Omental fat pad (tissue), 3 donors: ENCODE measurements at regions not wholly inside any gene's neighbourhood (a gene's known extent, or its start where the extent isn't known, plus 50 kb on each side); places are given as distances from the start of the nearest gene placed in this dataset.

Experiments
- ATAC-seq: fragments of 150-250 bp; one replicate; pipeline ENCODE4 v1.9.1; 2016; ENCODE audit warnings: mild to moderate bottlenecking, moderate library complexity; ENCODE audit not compliant: low FRiP score
- DNase-seq: peaks from one replicate; pipeline ENCODE4 v3.0.0-alpha.2; 2019; ENCODE audit warnings: low spot score
- CTCF ChIP-seq, 3 donors: fragments of 450-650 bp; IDR thresholded peaks; one replicate each; pipeline ENCODE4 v1.5.1; 2016 to 2017; ENCODE audit warnings: antibody characterized with exemption in 3 of 3, mild to moderate bottlenecking in 3 of 3, moderate library complexity in 2 of 3

GRCh38 chr6:147869869-147870268, 361.4 kb downstream of the SAMD5 start:
- DNase-seq: no peak
- no peak for ATAC-seq
- TF ChIP-seq CTCF (IDR thresholded peaks at IDR 0.05): no peak

- no peak for DNase-seq
- no peak for ATAC-seq
- no peak for TF ChIP-seq CTCF (IDR thresholded peaks at IDR 0.05)
Observed at GRCh38 chr6:147870506-147871110, 362.1 kb downstream of the SAMD5 start.

- ATAC-seq (no peak), DNase-seq (no peak)
- no peak for TF ChIP-seq CTCF (IDR thresholded peaks at IDR 0.05)
Observed at GRCh38 chr6:147872002-147872401, 363.5 kb downstream of the SAMD5 start.

- no peak for ATAC-seq
- DNase-seq: no peak
- no peak for TF ChIP-seq CTCF (IDR thresholded peaks at IDR 0.05)
Observed at GRCh38 chr6:147873816-147874215, 365.3 kb downstream of the SAMD5 start.

- no peak for TF ChIP-seq CTCF (IDR thresholded peaks at IDR 0.05)
- ATAC-seq (no peak), DNase-seq (no peak)
Observed at GRCh38 chr6:147874322-147874721, 365.8 kb downstream of the SAMD5 start.

- no peak for TF ChIP-seq CTCF (IDR thresholded peaks at IDR 0.05)
- DNase-seq (no peak), ATAC-seq (no peak)
Observed at GRCh38 chr6:147879031-147879580, 370.6 kb downstream of the SAMD5 start.

- no peak for ATAC-seq
- TF ChIP-seq CTCF (IDR thresholded peaks at IDR 0.05): no peak
- no peak for DNase-seq
Observed at GRCh38 chr6:147881432-147881831, 372.9 kb downstream of the SAMD5 start.
